Neutrophil (primary cell): ENCODE measurements at regions not wholly inside any gene's neighbourhood (a gene's known extent, or its start where the extent isn't known, plus 50 kb on each side); places are given as distances from the start of the nearest gene placed in this dataset.
"Not testable (repeated sequence)": the region's sequence is repeated elsewhere in the genome, so short reads cannot be mapped to it uniquely, and the experiment has no call there.

Experiments
- H3K27ac ChIP-seq: fragments of 200-600 bp; sonication (generic); 2 replicates; pipeline ENCODE4 v1.5.1; 2016; ENCODE audit warnings: mild to moderate bottlenecking, moderate library complexity
- H3K27me3 ChIP-seq: fragments of 200-600 bp; sonication (generic); 2 replicates; pipeline ENCODE4 v1.6.0; 2016; ENCODE audit warnings: mild to moderate bottlenecking
- H3K36me3 ChIP-seq: fragments of 200-600 bp; sonication (generic); 2 replicates; pipeline ENCODE4 v1.5.1; 2017
- H3K4me1 ChIP-seq, 2 experiments: fragments of 200-600 bp in 1 of 2; sonication (generic) in 1 of 2; 1 replicate in 1 of 2; 2 replicates in 1 of 2; pipeline versions ENCODE4 v1.5.1 to v1.6.1; 2013 to 2016; ENCODE audit warnings: low read depth in 1 of 2, low read length in 1 of 2, mild to moderate bottlenecking in 1 of 2, moderate library complexity in 1 of 2; ENCODE audit not compliant: control insufficient read depth in 1 of 2, insufficient read depth in 1 of 2
- H3K4me3 ChIP-seq, 2 experiments: fragments of 200-600 bp in 1 of 2; sonication (generic) in 1 of 2; 1 replicate in 1 of 2; 2 replicates in 1 of 2; pipeline ENCODE4 v1.5.1; 2013 to 2016; ENCODE audit warnings: low read depth in 1 of 2, low read length in 1 of 2, mild to moderate bottlenecking in 1 of 2, moderate library complexity in 1 of 2
- H3K9me3 ChIP-seq: fragments of 200-600 bp; sonication (generic); 2 replicates; pipeline ENCODE4 v1.5.1; 2016
- TF ChIP-seq, protein P1 (sequence below): fragments of 200-600 bp; sonication (generic); IDR thresholded peaks from 2 replicates; pipeline ENCODE4 v1.5.1; 2016; ENCODE audit warnings: antibody characterized with exemption

DNA sequence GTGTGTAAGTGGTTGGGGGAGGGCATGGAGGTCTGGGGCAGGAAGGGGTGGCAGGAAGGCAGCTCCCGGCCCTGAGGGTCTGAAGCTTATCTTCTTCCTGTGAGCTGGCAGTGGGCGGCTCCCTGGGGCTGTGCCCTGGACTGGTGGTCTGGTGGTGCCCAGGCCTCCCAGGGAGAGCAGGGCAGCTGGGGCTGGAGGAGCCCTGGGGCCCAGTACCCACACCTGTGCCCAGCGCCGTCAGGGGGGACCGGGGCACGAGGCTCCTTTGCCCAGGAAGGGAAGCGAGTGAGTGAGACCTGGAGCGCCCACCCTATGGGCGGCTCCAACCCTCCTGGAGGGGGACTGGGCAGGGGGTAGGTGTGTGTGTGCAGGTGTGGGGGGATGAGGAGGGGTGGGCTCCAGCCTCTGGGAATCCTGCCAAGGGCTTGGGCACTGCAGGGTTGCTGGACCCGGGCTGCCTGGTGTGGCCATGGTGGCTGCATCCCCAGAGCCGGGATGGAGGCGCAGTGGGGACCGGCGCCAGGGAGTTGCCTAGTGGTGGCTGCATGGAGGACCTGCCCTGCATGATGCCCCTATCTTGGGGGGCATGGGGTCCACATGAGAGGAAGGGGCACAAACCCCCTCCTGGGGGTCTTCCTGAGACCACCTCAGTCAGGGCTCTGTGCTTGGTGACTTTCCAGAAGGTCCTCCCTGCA, 353.6 kb downstream of the TMEM121 start:
- Histone ChIP-seq H3K4me3 (no peak overlapping the region), H3K9me3 (no peaks in the 10 kb centered on the region), H3K36me3 (no peaks in the 10 kb centered on the region), H3K27ac (no peak overlapping the region), H3K27me3 (peaks cover 49% of the 10 kb centered on the region), H3K4me1 (no peaks in the 10 kb centered on the region)
- TF ChIP-seq, protein P1, sequence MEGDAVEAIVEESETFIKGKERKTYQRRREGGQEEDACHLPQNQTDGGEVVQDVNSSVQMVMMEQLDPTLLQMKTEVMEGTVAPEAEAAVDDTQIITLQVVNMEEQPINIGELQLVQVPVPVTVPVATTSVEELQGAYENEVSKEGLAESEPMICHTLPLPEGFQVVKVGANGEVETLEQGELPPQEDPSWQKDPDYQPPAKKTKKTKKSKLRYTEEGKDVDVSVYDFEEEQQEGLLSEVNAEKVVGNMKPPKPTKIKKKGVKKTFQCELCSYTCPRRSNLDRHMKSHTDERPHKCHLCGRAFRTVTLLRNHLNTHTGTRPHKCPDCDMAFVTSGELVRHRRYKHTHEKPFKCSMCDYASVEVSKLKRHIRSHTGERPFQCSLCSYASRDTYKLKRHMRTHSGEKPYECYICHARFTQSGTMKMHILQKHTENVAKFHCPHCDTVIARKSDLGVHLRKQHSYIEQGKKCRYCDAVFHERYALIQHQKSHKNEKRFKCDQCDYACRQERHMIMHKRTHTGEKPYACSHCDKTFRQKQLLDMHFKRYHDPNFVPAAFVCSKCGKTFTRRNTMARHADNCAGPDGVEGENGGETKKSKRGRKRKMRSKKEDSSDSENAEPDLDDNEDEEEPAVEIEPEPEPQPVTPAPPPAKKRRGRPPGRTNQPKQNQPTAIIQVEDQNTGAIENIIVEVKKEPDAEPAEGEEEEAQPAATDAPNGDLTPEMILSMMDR: no peak

DNA sequence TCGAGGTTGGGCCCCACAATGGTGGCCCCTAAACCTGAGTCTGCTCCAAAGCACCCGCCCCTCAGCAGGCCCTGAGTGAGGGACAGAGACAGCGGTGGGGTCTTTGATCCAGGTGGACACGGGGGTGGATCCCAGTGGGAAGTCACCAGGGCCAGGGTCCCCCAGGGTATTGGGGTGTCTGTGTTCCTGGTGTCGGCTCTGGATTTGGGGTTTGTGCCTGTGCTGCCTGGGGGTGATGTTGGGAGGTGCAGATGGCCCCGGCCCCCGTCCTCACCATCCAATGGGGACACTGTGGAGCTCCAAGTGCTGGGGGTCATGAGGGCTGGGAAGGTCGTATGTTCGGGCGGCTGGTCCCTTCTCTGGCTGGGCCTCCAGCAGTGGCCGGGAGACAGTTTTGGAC, 354.2 kb downstream of the TMEM121 start:
- peaks cover 49% of the 10 kb centered on the region for H3K27me3 ChIP-seq
- no peak overlapping the region for H3K27ac ChIP-seq
- no peak overlapping the region for H3K4me3 ChIP-seq

DNA sequence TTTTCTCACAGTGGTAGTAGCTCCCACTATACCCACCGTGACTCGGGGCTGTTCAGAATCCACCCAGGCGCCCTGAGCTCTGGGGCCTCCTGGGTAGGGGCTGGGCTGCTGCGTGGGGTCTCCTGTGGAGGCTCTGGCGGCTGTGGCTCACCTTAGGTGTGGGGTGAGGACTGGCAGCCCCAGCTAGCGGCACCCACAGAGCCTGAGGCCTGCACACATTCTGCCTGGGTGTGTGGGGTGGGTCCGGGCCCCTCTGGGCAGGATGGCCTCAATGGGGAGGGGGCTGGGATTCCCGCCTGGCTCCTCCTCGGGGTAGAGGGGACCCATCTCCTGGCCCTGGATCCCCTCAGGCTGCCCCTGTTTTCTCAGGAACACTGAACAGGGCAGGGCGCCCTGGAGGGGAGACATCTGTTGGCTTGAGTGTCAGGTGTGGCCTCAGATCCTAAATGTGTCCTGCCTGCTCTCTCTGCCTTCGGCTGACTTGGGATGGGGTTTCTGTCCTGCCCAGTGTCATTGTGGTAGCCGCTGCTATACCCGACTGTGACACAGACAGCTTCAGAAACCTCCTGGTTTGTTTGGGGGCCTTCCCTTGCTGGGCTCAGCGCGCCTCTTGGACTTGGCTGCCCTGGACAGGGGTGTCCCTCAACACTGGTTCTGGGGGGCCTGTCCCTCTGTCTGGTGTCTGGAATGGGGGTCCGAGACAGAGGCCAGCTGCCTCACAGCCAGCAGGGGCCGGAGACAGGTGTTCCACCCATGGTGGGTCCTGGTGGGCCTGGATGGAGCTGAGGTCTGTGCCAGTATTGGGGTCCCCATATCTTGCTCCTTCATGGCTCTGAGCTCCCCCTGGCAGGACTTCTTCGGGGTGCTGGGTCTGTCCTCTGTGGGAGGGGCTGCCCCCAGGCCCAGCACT, 354.9 kb downstream of the TMEM121 start:
- H3K27ac ChIP-seq: no peak overlapping the region
- no peaks in the 10 kb centered on the region for H3K4me1 ChIP-seq
- TF ChIP-seq, protein P1: no peak
- H3K4me3 ChIP-seq: no peak overlapping the region
- H3K27me3 ChIP-seq: peaks cover 49% of the 10 kb centered on the region
- H3K36me3 ChIP-seq: no peaks in the 10 kb centered on the region
- H3K9me3 ChIP-seq: no peaks in the 10 kb centered on the region

More for the DNA sequence above, 354.2 kb downstream of the TMEM121 start:
- no peaks in the 10 kb centered on the region for H3K9me3 ChIP-seq
- no peaks in the 10 kb centered on the region for H3K36me3 ChIP-seq
- TF ChIP-seq, protein P1: no peak
- no peaks in the 10 kb centered on the region for H3K4me1 ChIP-seq

DNA sequence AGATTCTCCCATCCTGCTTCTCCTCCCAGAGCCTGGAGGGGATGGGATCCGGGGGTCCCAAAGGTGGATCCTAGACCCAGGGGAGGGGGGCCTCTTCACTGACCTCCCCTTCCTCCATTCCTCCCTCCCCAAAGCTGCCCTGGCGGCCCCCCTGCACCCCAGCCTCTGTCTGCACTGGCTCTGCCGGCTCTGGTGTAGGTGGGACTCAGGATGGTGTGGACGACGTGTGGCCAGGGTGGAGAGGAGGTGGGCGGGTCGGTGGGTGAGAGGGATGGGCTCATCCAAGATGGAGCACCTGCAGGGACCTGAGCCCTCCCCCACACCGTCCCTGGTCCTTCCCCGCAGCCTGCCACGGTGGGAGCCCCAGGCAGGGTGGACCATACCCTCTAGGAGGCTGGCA, 355.6 kb downstream of the TMEM121 start:
- H3K4me1 ChIP-seq, H3K9me3 ChIP-seq, H3K27ac ChIP-seq, H3K36me3 ChIP-seq, H3K4me3 ChIP-seq: not testable (repeated sequence)
- H3K27me3 ChIP-seq: peaks cover 52% of the 10 kb centered on the region

DNA sequence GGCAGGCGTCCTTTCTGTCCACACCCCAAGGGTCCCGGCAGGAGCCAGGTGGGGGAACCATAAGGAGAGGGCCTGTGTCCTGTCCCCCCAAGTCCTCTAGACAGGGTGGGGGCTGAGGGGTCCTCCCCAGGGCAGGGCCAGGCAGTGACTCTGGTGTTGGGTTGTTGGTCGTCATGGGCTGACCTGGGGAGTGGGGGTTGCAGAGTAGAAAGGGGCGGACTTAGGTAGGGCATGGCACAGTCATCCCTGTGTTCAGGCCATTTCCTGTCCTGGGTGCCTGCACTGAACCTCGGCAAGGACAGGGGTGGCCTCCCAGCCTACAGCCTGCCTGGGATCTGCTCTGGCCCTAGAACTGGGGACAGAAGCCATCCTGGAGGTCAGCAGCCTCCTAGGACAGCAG, 356.2 kb downstream of the TMEM121 start:
- H3K4me3 ChIP-seq: no peak overlapping the region
- no peaks in the 10 kb centered on the region for H3K9me3 ChIP-seq
- TF ChIP-seq, protein P1: no peak
- no peaks in the 10 kb centered on the region for H3K4me1 ChIP-seq
- no peaks in the 10 kb centered on the region for H3K36me3 ChIP-seq
- H3K27me3 ChIP-seq: peaks cover 58% of the 10 kb centered on the region
- H3K27ac ChIP-seq: no peak overlapping the region
